ENCODE measurements at regions not wholly inside any gene's neighbourhood (a gene's known extent, or its start where the extent isn't known, plus 50 kb on each side); places are given as distances from the start of the nearest gene placed in this dataset.

GRCh38 chr10:37703114-37703513 lies 154.3 kb downstream of the ZNF248 start:
- intact Hi-C loops (cut with DNase I): no loop called here
- Histone ChIP-seq H3K4me1 (no peaks in the 10 kb centered on the region), H3K27ac (no peak overlapping the region), H3K9me3 (no peaks in the 10 kb centered on the region), H3K4me3 (no peak overlapping the region), H3K27me3 (no peaks in the 10 kb centered on the region), H3K36me3 (no peaks in the 10 kb centered on the region)
- WGBS, 2 donors: 61% methylated on average over 4 of the region's 4 CpGs
- no peak for TF ChIP-seq CTCF (IDR thresholded peaks at IDR 0.05)
- no peak for FAIRE-seq
- no peak for ATAC-seq
- DNase-seq: peak in 1 of 6 donors; percentile 24

GRCh38 chr10:37701781-37702493 lies 155.5 kb downstream of the ZNF248 start:
- no peak for TF ChIP-seq CTCF (IDR thresholded peaks at IDR 0.05)
- intact Hi-C loops (cut with DNase I): no loop called here
- Histone ChIP-seq H3K4me3 (no peak overlapping the region), H3K27ac (no peak overlapping the region), H3K9me3 (no peaks in the 10 kb centered on the region), H3K36me3 (no peaks in the 10 kb centered on the region), H3K4me1 (no peaks in the 10 kb centered on the region), H3K27me3 (no peaks in the 10 kb centered on the region)
- DNase-seq: peak in 1 of 6 donors; percentile 45
- no peak for FAIRE-seq
- 73 to 79% methylated on average over 16 of the region's 16 CpGs for WGBS, 2 donors
- no peak for ATAC-seq

- Histone ChIP-seq H3K4me3 (no peak overlapping the region), H3K27ac (no peak overlapping the region), H3K27me3 (no peaks in the 10 kb centered on the region), H3K9me3 (no peaks in the 10 kb centered on the region), H3K36me3 (no peaks in the 10 kb centered on the region), H3K4me1 (no peaks in the 10 kb centered on the region)
- FAIRE-seq (no peak), DNase-seq (peak in 1 of 6 donors; percentile 51), ATAC-seq (no peak)
- intact Hi-C loops (cut with DNase I): no loop called here
- no peak for TF ChIP-seq CTCF (IDR thresholded peaks at IDR 0.05)
- 68 to 76% methylated on average over 37 of the region's 37 CpGs for WGBS, 2 donors
Measured at GRCh38 chr10:37700886-37701780, 156.3 kb downstream of the ZNF248 start.

- intact Hi-C loops (cut with DNase I): no loop called here
- no peaks in the 10 kb centered on the region for H3K27me3 ChIP-seq
- WGBS, 2 donors: 38 to 45% methylated on average over 3 of the region's 3 CpGs
- H3K4me1 ChIP-seq: no peaks in the 10 kb centered on the region
- no peak for TF ChIP-seq CTCF (IDR thresholded peaks at IDR 0.05)
- H3K4me3 ChIP-seq: no peak overlapping the region
- H3K36me3 ChIP-seq: no peaks in the 10 kb centered on the region
- no peaks in the 10 kb centered on the region for H3K9me3 ChIP-seq
- FAIRE-seq: no peak
- H3K27ac ChIP-seq: no peak overlapping the region
- ATAC-seq: no peak
- no peak for DNase-seq
Measured at GRCh38 chr10:37687581-37687980, 169.8 kb downstream of the ZNF248 start.

Data from pancreas (tissue), 10 donors.